ENCODE measurements at regions not wholly inside any gene's neighbourhood (a gene's known extent, or its start where the extent isn't known, plus 50 kb on each side); places are given as distances from the start of the nearest gene placed in this dataset.

GRCh38 chr1:187167555-187167954, 338.8 kb downstream of the PLA2G4A start:
- TF ChIP-seq REST (IDR thresholded peaks at IDR 0.05; ENCODE audit: low read depth) (no peak), EP300 (IDR thresholded peaks at IDR 0.05; ENCODE audit: borderline replicate concordance) (no peak), RAD21 (IDR thresholded peaks at IDR 0.05; ENCODE audit: low read depth) (no peak), TAF1 (IDR thresholded peaks at IDR 0.05; ENCODE audit: low read depth) (no peak), USF1 (IDR thresholded peaks at IDR 0.05) (no peak), TCF12 (IDR thresholded peaks at IDR 0.05; ENCODE audit: low read depth) (no peak), TEAD4 (IDR thresholded peaks at IDR 0.05) (no peak), FOXM1 (IDR thresholded peaks at IDR 0.05; ENCODE audit: borderline replicate concordance, low read depth) (no peak), EGR1 (IDR thresholded peaks at IDR 0.05) (no peak), MAX (IDR thresholded peaks at IDR 0.05) (no peak)
